Kidney epithelial cell (primary cell): ENCODE measurements at regions not wholly inside any gene's neighbourhood (a gene's known extent, or its start where the extent isn't known, plus 50 kb on each side); places are given as distances from the start of the nearest gene placed in this dataset.

Experiments used
- DNase-seq: peaks from one replicate; pipeline ENCODE4 v3.0.0-alpha.2; 2010; ENCODE audit warnings: low read depth
- H3K27me3 ChIP-seq: 2 replicates; pipeline ENCODE4 v1.6.0; 2011; ENCODE audit warnings: low read length; ENCODE audit not compliant: control insufficient read depth, insufficient read depth
- H3K36me3 ChIP-seq: 2 replicates; pipeline ENCODE4 v1.5.1; 2011; ENCODE audit warnings: low read length; ENCODE audit not compliant: control insufficient read depth, insufficient read depth
- H3K4me3 ChIP-seq: 2 replicates; pipeline ENCODE4 v1.5.1; 2011; ENCODE audit warnings: low read depth, mild to moderate bottlenecking, control low read depth, low read length
- TF ChIP-seq, protein P1 (sequence below): IDR thresholded peaks from 2 replicates; pipeline ENCODE4 v1.5.1; 2011; ENCODE audit warnings: mild to moderate bottlenecking, moderate library complexity, low read length, control low read depth, inconsistent platforms; ENCODE audit not compliant: insufficient read depth, poor library complexity, severe bottlenecking

DNA sequence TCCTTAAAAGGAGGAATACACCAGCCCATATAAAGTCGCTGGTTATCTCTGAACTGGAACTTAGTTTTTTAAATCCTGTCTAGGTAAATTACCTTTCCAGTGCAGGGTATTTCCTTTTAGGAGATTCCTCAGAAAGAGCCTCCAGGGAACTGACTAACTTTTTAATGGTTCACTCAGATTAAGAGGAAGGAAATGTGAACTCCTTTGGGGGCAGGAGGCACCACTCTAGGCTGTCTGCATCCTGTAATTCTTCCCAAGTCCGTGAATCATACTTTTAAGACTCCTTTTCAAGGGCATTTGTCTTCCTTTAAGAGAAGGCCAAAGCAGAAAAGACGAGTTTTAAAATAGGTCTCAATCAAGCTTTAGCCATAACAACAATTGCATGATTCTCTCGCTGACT, 871.2 kb upstream of the NR2F2 start:
- no peak overlapping the region for H3K4me3 ChIP-seq
- no peak for DNase-seq
- H3K27me3 ChIP-seq = no peaks in the 10 kb centered on the region
- no peaks in the 10 kb centered on the region for H3K36me3 ChIP-seq
- TF ChIP-seq, protein P1, sequence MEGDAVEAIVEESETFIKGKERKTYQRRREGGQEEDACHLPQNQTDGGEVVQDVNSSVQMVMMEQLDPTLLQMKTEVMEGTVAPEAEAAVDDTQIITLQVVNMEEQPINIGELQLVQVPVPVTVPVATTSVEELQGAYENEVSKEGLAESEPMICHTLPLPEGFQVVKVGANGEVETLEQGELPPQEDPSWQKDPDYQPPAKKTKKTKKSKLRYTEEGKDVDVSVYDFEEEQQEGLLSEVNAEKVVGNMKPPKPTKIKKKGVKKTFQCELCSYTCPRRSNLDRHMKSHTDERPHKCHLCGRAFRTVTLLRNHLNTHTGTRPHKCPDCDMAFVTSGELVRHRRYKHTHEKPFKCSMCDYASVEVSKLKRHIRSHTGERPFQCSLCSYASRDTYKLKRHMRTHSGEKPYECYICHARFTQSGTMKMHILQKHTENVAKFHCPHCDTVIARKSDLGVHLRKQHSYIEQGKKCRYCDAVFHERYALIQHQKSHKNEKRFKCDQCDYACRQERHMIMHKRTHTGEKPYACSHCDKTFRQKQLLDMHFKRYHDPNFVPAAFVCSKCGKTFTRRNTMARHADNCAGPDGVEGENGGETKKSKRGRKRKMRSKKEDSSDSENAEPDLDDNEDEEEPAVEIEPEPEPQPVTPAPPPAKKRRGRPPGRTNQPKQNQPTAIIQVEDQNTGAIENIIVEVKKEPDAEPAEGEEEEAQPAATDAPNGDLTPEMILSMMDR = no peak

DNA sequence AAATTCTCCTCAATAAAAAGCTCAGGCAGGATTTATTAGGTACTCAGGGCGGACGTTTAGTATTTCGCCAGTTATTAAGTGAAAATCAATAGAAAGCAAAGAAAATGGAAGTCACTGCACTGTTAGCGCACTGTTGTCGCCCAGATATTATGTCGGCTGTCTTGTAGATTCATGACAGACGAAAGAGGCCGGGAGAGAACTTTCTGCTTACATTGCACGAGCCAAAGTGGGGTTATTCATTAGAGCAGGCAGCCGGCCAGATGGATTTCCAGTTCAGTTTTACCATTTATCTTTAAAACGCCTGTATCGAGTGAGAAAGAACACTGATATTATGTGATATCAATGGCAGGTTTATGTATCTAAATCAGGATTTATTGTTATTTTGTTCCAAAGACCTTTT, 866.0 kb upstream of the NR2F2 start:
- H3K36me3 ChIP-seq = no peaks in the 10 kb centered on the region
- DNase-seq = no peak
- TF ChIP-seq, protein P1 = no peak
- no peak overlapping the region for H3K4me3 ChIP-seq
- no peaks in the 10 kb centered on the region for H3K27me3 ChIP-seq

DNA sequence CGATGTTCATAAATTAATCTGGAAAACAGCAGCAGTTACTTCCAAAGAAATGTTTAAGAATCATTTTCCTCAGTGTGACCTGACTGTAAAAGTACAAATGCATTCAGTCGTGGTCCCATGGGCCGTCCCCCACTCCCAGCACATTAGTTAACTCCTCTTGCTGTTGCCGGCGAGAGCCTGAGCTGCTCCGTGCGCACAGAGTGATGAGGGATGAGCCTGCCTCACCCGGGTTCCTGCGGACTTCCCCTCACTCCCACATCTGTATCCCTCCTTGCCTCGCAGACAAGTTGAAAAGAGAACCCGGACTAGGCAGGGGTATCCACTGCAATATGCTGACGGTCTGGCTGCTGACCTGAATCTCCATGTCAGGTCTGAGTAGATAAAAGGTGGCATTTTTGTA, 861.7 kb upstream of the NR2F2 start:
- DNase-seq = no peak
- no peaks in the 10 kb centered on the region for H3K36me3 ChIP-seq
- H3K4me3 ChIP-seq = no peak overlapping the region
- no peaks in the 10 kb centered on the region for H3K27me3 ChIP-seq
- TF ChIP-seq, protein P1 = no peak

DNA sequence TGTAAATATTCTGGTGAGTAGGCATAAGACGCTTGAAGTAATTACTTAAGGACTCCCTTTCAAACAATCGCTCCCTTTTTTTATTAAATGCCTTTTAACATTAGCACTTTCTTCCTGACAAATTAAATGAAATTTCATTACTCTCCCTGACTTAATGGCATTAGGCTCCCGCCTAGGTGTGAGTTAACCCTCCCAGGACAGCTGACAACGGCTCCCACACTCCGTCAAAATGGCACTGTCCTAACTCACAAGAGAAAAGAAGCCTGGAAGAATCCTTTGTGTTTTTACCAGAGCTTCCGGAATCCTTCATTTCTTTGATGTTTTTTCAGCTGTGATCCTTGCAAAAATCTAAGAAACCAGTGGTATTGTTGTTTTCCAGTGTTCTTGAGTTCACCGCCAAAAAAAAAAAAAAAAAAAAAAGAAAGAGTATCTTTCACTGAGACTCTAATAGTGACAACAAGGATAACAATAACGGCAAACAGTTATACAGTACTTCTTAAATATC, 861.0 kb upstream of the NR2F2 start:
- no peak for DNase-seq
- H3K36me3 ChIP-seq = no peaks in the 10 kb centered on the region
- TF ChIP-seq, protein P1 = no peak
- H3K4me3 ChIP-seq = no peak overlapping the region
- no peaks in the 10 kb centered on the region for H3K27me3 ChIP-seq

DNA sequence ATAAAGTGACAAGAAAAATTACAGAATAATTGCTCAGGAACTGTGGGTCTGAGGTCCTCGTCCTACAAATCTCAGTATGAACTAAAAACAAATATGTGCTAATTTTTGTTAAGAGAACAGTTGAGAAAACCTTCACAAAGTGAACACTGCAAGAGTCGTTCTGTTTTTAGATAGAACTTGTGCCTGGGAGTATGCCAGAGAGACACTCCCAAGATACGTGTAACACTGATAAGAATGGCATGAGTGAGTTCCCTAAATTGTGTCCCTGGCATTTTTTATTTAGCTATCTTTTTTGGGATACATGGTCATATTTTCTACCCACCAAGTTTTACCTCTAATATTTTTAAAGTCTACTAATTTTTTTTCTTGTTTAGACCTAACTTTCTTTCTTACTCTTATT, 860.0 kb upstream of the NR2F2 start:
- Histone ChIP-seq H3K36me3 (no peaks in the 10 kb centered on the region), H3K27me3 (no peaks in the 10 kb centered on the region), H3K4me3 (no peak overlapping the region)
- no peak for DNase-seq
- TF ChIP-seq, protein P1 = no peak

DNA sequence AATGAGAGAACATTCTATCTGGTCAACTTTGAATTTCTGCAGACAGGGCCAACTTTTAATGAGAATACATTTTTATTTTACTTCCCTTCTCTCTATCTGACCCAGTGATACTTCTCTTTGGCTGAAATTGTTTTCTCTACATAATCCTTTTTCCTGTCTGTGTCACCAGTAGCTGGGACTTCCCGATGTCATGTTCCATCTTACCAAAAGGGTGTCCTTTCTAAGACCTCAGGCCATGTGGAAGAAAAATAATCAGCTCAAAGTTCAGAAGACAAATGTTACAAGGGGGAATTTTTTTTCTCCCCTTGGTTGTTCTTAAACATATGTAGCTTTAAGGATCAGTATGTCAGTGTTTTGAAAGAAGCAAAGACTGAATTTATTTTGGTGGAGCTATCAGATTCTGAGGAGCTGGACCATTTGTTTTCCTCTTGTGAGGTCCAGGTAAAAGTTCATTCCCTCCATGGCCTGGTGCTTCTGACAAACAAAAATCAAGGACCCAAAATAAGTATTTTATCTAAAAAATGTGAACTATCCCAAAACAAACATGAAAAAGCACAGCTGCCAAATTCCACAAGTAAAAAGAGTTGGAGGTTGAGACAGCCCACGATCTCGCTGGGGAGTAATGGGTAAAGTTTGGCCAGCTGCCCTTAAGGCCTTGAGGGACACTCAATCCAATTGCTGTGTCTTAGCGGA, 859.4 kb upstream of the NR2F2 start:
- H3K36me3 ChIP-seq = no peaks in the 10 kb centered on the region
- DNase-seq = no peak
- H3K4me3 ChIP-seq = no peak overlapping the region
- no peaks in the 10 kb centered on the region for H3K27me3 ChIP-seq
- TF ChIP-seq, protein P1 = no peak
